ENCODE measurements at regions not wholly inside any gene's neighbourhood (a gene's known extent, or its start where the extent isn't known, plus 50 kb on each side); places are given as distances from the start of the nearest gene placed in this dataset.

GRCh38 chr14:98391061-98391460 lies 880.9 kb downstream of the BCL11B start:
- DNase-seq (ENCODE audit: low read depth): no peak
- in situ Hi-C loops (cut with HindIII; ENCODE audit: low sequenced_read_pairs): no loop called here

GRCh38 chr14:98393527-98393926 lies 878.5 kb downstream of the BCL11B start:
- no peak for TF ChIP-seq CTCF (IDR thresholded peaks at IDR 0.05; ENCODE audit: low read depth, low read length, missing control alignments)
- in situ Hi-C loops (cut with HindIII; ENCODE audit: low sequenced_read_pairs): no loop called here
- DNase-seq (ENCODE audit: low read depth): no peak
- no peak overlapping the region for H3K4me3 ChIP-seq (ENCODE audit: low read depth, low read length)

More at GRCh38 chr14:98391061-98391460, 880.9 kb downstream of the BCL11B start:
- no peak overlapping the region for H3K4me3 ChIP-seq (ENCODE audit: low read depth, low read length)
- TF ChIP-seq CTCF (IDR thresholded peaks at IDR 0.05; ENCODE audit: low read depth, low read length, missing control alignments): no peak

GRCh38 chr14:98404811-98405210 lies 867.2 kb downstream of the BCL11B start:
- DNase-seq (ENCODE audit: low read depth): no peak
- no peak overlapping the region for H3K4me3 ChIP-seq (ENCODE audit: low read depth, low read length)
- TF ChIP-seq CTCF (IDR thresholded peaks at IDR 0.05; ENCODE audit: low read depth, low read length, missing control alignments): no peak
- in situ Hi-C loops (cut with HindIII; ENCODE audit: low sequenced_read_pairs): no loop called here

- no peak for DNase-seq (ENCODE audit: low read depth)
- H3K4me3 ChIP-seq (ENCODE audit: low read depth, low read length): no peak overlapping the region
- TF ChIP-seq CTCF (IDR thresholded peaks at IDR 0.05; ENCODE audit: low read depth, low read length, missing control alignments): no peak
- in situ Hi-C loops (cut with HindIII; ENCODE audit: low sequenced_read_pairs): no loop called here
Measured at GRCh38 chr14:98408024-98408555, 863.9 kb downstream of the BCL11B start.

- H3K4me3 ChIP-seq (ENCODE audit: low read depth, low read length): no peak overlapping the region
- no peak for TF ChIP-seq CTCF (IDR thresholded peaks at IDR 0.05; ENCODE audit: low read depth, low read length, missing control alignments)
- in situ Hi-C loops (cut with HindIII; ENCODE audit: low sequenced_read_pairs): no loop called here
- no peak for DNase-seq (ENCODE audit: low read depth)
Measured at GRCh38 chr14:98408713-98409112, 863.3 kb downstream of the BCL11B start.

- TF ChIP-seq CTCF (IDR thresholded peaks at IDR 0.05; ENCODE audit: low read depth, low read length, missing control alignments): no peak
- in situ Hi-C loops (cut with HindIII; ENCODE audit: low sequenced_read_pairs): no loop called here
Measured at GRCh38 chr14:98411154-98411553, 860.8 kb downstream of the BCL11B start.

GRCh38 chr14:98412431-98412830 lies 859.6 kb downstream of the BCL11B start:
- DNase-seq (ENCODE audit: low read depth): no peak
- in situ Hi-C loops (cut with HindIII; ENCODE audit: low sequenced_read_pairs): no loop called here
- no peak overlapping the region for H3K4me3 ChIP-seq (ENCODE audit: low read depth, low read length)
- TF ChIP-seq CTCF (IDR thresholded peaks at IDR 0.05; ENCODE audit: low read depth, low read length, missing control alignments): no peak

More at GRCh38 chr14:98411154-98411553, 860.8 kb downstream of the BCL11B start:
- no peak for DNase-seq (ENCODE audit: low read depth)
- H3K4me3 ChIP-seq (ENCODE audit: low read depth, low read length): no peak overlapping the region
